ENCODE measurements at regions not wholly inside any gene's neighbourhood (a gene's known extent, or its start where the extent isn't known, plus 50 kb on each side); places are given as distances from the start of the nearest gene placed in this dataset.
"Not testable (repeated sequence)": the region's sequence is repeated elsewhere in the genome, so short reads cannot be mapped to it uniquely, and the experiment has no call there.

DNA sequence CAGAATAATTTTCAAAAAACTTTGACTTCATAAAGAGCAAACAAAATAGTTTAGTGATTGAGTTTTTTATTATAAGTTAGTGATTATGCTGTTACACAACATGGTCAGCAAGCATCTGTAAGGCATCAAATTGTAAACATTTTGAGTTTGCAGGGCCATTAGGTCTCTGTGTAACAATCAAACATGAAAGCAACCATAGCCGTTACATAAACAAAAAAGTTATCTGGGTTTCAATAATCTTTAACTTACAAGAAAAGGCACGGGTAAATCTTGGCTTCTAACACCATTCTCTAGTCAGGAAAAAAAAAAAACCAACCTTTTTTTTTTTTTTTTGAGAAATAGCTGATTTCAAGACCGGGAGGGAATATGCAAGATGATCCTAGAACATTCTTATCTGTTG lies 1941.1 kb downstream of the PCDH7 start:
- no peak for DNase-seq

DNA sequence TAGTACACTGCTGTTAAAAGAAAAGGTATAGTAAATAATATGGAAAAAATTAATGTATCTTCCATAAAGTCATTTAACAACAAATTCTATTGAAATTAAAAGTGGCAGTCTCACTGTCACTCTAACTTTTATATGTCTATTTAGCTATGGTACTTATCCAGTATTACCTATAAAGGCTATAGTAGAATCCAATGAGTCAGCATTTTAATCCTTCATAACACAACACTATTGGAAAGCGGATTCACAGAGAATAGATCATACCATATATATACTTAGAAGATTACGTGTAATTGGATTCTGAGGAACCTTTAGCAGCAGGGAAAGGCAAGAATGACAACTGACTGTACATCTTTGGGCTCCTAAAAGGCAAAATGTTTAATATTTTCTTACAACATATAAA lies 1942.6 kb downstream of the PCDH7 start:
- no peak for DNase-seq

GRCh38 chr4:32672359-32672758 lies 1952.2 kb downstream of the PCDH7 start:
- DNase-seq: no peak

- DNase-seq: no peak
These were observed 1960.8 kb downstream of the PCDH7 start for GRCh38 chr4:32680946-32681345.

GRCh38 chr4:32684160-32684559 lies 1964.0 kb downstream of the PCDH7 start:
- no peak for DNase-seq

GRCh38 chr4:32686123-32686522 lies 1966.0 kb downstream of the PCDH7 start:
- no peak for DNase-seq

DNA sequence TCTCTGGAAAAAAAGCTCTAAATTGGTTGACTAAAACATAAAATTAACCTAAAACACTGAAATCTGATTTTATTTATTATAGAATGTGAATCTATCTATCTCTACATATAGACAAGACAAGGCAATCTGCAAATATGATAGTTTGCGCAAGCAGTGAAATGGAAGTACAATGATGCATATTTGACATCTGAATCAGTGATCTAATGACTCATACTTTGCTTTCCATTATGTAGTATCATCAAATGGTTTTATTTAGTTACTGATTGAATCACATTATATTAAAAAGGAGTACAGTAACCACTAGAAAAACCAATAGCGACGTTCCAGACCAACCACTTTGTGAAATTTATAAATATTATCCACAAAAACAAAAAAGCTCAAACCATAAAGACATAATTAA lies 1969.3 kb downstream of the PCDH7 start:
- no peak for DNase-seq

- no peak for DNase-seq
These were observed 1977.2 kb downstream of the PCDH7 start for GRCh38 chr4:32697281-32697814.

- no peak for DNase-seq
These were observed 1980.7 kb downstream of the PCDH7 start for GRCh38 chr4:32700838-32701237.

GRCh38 chr4:32706893-32707292 lies 1986.7 kb downstream of the PCDH7 start:
- DNase-seq: no peak

DNA sequence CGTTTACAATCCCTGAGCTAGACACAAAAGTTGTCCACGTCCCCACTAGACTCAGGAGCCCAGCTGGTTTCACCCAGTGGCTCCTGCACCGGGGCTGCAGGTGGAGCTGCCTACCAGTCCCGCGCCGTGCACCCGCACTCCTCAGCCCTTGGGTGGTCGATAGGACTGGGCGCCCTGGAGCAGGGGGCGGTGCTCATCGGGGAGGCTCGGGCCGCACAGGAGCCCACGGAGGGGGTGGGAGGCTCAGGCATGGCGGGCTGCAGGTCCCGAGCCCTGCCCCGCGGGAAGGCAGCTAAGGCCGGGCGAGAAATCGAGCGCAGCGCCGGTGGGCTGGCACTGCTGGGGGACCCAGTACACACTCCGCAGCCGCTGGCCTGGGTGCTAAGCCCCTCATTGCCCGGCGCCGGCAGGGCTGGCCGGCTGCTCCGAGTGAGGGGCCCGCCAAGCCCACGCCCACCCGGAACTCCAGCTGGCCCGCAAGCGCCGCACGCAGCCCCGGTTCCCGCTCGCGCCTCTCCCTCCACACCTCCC lies 1996.0 kb downstream of the PCDH7 start:
- not testable (repeated sequence) for DNase-seq

DNA sequence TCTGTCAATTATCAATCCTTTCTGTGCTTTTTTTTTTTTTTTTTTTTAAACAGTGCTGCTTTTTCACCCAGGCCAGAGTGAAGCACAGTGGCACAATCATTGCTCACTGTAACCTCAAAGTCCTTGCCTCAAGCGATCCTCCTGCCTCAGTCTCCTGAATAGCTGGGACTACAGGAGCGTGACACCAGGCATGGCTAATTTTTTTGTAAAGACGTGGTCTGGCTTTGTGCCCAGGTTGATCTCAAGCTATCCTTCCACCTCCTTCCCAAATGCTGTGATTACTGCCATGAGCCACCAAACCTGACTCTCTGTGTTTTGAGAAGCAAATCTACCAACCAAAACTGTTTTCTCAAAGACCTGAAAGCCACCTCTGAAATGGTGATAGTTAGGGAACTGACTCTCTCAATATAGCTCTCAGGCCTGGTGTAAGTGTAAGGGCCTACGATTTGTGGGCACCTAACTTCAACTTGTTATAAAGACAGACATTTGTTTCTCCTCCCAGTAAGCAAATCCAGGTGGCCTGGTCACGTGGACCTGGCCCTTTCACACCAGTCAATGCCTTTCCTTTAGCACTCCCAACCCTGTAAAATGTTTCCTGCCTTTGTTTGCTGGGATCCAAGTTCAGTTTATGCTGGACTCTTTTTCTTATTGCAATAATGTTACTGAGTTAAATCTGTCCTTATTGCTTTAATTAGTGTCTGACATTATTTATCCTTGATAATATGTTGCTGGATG lies 2015.9 kb downstream of the PCDH7 start:
- no peak for DNase-seq

GRCh38 chr4:32744211-32744610 lies 2024.0 kb downstream of the PCDH7 start:
- no peak for DNase-seq

- no peak for DNase-seq
These were observed 2025.2 kb downstream of the PCDH7 start for GRCh38 chr4:32745351-32745750.

GRCh38 chr4:32748061-32748460 lies 2027.9 kb downstream of the PCDH7 start:
- DNase-seq: no peak

- DNase-seq: no peak
These were observed 2028.3 kb downstream of the PCDH7 start for GRCh38 chr4:32748498-32748897.

DNA sequence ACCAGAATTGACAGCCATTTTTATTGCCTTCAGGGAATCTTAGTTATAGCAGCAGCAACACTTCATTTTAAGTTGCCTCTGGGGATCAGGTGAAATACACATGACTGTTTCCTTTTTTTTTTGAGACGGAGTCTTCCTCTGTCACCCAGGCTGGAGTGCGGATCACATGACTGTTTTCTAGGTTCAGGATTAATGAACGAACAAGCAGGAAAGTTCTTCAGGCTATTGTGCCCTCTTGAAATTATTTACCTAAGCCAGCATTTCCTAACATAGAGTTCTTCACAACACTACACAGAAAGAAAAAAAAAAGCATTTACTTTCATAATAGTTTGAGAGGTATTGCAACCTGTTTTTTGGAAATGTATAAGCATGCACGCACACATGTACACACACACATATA lies 2032.8 kb downstream of the PCDH7 start:
- DNase-seq: no peak

- DNase-seq: no peak
These were observed 2048.7 kb downstream of the PCDH7 start for GRCh38 chr4:32768664-32769389.

- DNase-seq: no peak
These were observed 2051.3 kb downstream of the PCDH7 start for GRCh38 chr4:32771491-32771890.

- no peak for DNase-seq
These were observed 2054.9 kb downstream of the PCDH7 start for GRCh38 chr4:32775049-32775448.

DNA sequence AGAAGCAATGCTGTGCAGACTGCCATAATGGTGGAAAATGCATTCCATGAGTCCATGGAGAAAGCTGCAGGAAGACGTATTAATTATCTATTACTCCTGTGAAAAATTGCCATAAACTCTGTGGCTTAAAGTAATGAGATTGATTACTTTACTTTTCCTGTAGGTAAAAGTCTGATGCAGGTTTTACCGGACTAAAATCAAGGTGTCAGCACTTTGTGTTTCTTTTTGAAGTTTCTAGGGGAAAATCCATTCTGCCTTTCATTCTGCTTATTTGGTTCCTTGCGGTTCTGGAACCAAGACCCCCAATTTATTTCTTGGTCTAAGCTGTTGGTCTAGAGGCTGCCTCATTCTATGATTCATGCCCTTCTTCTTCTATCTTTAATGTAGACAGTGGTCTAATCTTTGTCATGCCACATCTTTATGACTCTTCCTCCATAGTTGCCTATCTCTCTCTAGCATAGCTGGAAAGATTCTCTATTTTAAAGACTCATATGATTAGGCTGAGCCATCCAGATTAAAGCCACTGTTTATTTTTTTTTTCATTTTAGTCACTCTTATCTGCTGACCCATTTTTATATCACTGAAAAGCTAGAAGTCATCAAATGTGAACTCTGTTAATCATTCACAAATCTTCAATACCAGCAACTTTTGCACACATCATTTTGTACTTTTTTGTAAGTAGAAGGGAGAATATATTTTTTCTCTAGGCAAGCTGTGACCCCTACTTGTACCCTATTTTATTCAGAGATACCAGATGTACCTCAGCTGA lies 2056.4 kb downstream of the PCDH7 start:
- DNase-seq: no peak

DNA sequence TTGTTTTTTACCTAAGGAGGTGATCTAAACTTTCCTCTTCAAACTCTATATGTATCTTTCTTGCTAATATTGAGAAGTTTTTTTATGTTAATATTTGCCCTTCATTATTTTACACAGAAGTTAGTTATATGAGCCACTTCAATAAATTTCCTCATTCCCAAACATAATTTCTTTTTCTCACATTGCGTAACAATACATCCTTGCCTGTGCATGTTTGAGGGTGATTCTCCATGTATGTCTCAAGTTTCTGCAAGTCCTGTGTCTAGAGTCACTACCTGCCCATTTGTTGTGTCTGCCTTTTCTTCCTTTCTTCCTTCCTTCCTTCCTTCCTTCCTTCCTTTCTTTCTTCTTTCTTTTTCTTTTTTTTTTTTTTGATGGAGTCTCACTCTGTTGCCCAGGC lies 2057.9 kb downstream of the PCDH7 start:
- no peak for DNase-seq

GRCh38 chr4:32778938-32779337 lies 2058.8 kb downstream of the PCDH7 start:
- DNase-seq: no peak

All from NCI-H446 treated with DMSO at 0.1 percent for 48 hours (cell line).